HL-60 (cell line): ENCODE measurements at regions not wholly inside any gene's neighbourhood (a gene's known extent, or its start where the extent isn't known, plus 50 kb on each side); places are given as distances from the start of the nearest gene placed in this dataset.

Source experiments
- DNase-seq, 2 experiments: peaks; one replicate each; pipeline ENCODE4 v3.0.0-alpha.2; 2010 to 2020; ENCODE audit warnings: low read depth in 1 of 2, low spot score in 1 of 2
- H3K27ac ChIP-seq: fragments of 250-450 bp; sonication (Bioruptor Pico); replicated peaks from 2 replicates; pipeline ENCODE4 v1.5.1; 2020; ENCODE audit warnings: mild to moderate bottlenecking, moderate library complexity
- H3K27me3 ChIP-seq: fragments of 250-450 bp; sonication (Bioruptor Pico); 2 replicates; pipeline ENCODE4 v1.5.1; 2021; ENCODE audit warnings: mild to moderate bottlenecking, moderate library complexity; ENCODE audit not compliant: insufficient read depth, poor library complexity, severe bottlenecking
- H3K4me3 ChIP-seq: replicated peaks from 2 replicates; pipeline ENCODE4 v1.5.1; 2011; ENCODE audit warnings: mild to moderate bottlenecking, control low read depth, low read length; ENCODE audit not compliant: insufficient read depth
- CTCF ChIP-seq: IDR thresholded peaks from one replicate; pipeline ENCODE4 v1.5.1; 2011; ENCODE audit warnings: low read length, control low read depth, inconsistent platforms; ENCODE audit not compliant: insufficient read depth
- GABPA ChIP-seq: IDR thresholded peaks from 2 replicates; pipeline ENCODE4 v1.6.1; 2012; ENCODE audit warnings: low read depth
- POLR2AphosphoS5 ChIP-seq: IDR thresholded peaks from 2 replicates; pipeline ENCODE4 v1.6.1; 2012; ENCODE audit warnings: low read depth
- REST ChIP-seq: IDR thresholded peaks from 2 replicates; pipeline ENCODE4 v1.6.1; 2012; ENCODE audit warnings: low read depth; ENCODE audit not compliant: insufficient replicate concordance
- SPI1 ChIP-seq: IDR thresholded peaks from 2 replicates; pipeline ENCODE4 v1.6.1; 2012; ENCODE audit warnings: low read depth, mild to moderate bottlenecking, borderline replicate concordance

GRCh38 chr11:15726893-15727519 is 612.3 kb downstream of the INSC start:
- no peak for DNase-seq
- H3K27me3 ChIP-seq: peaks cover 4% of the 10 kb centered on the region
- no peak overlapping the region for H3K27ac ChIP-seq
- TF ChIP-seq CTCF (no peak), GABPA (no peak), SPI1 (no peak), REST (no peak), POLR2AphosphoS5 (no peak)
- no peak overlapping the region for H3K4me3 ChIP-seq

- no peak for TF ChIP-seq SPI1
- TF ChIP-seq CTCF: no peak
- no peak for TF ChIP-seq GABPA
- peaks cover 9% of the 10 kb centered on the region for H3K27me3 ChIP-seq
- no peak for DNase-seq
- no peak overlapping the region for H3K27ac ChIP-seq
- H3K4me3 ChIP-seq: no peak overlapping the region
These were observed 612.8 kb downstream of the INSC start for GRCh38 chr11:15727520-15727914.

- Histone ChIP-seq H3K27me3 (peaks cover 11% of the 10 kb centered on the region), H3K4me3 (no peak overlapping the region), H3K27ac (no peak overlapping the region)
- TF ChIP-seq POLR2AphosphoS5 (no peak), REST (no peak), CTCF (no peak), SPI1 (no peak), GABPA (no peak)
- no peak for DNase-seq
These were observed 613.5 kb downstream of the INSC start for GRCh38 chr11:15728207-15728606.
